Left colon (tissue), 2 donors: ENCODE measurements at regions not wholly inside any gene's neighbourhood (a gene's known extent, or its start where the extent isn't known, plus 50 kb on each side); places are given as distances from the start of the nearest gene placed in this dataset.
"Not testable (repeated sequence)": the region's sequence is repeated elsewhere in the genome, so short reads cannot be mapped to it uniquely, and the experiment has no call there.

Source experiments
- ATAC-seq: fragments of 200-7000 bp; cut with Tn5 transposase; one replicate; pipeline ENCODE4 v1.9.1; 2020; ENCODE audit warnings: mild to moderate bottlenecking, moderate library complexity
- DNase-seq, 2 donors: peaks; one replicate each; pipeline ENCODE4 v3.0.0-alpha.2; 2020
- intact Hi-C, 2 donors: fragments of 100-400 bp; cut with DNase I in 1 of 2; cut with micrococcal nuclease in 1 of 2; formaldehyde crosslinking; loops; one replicate each; pipeline versions ENCODE4 v1.11.2 to v1.14.0; 2022; cut with DNase I, micrococcal nuclease
- donor health status: DM: no; HTN: no; CAD: no.
- donor health status: DM: yes; HTN: yes; CAD: no.

GRCh38 chr7:91503934-91504555 lies 239.8 kb downstream of the FZD1 start:
- DNase-seq (no peak), ATAC-seq (no peak)
- intact Hi-C loops, result no loop called here

GRCh38 chr7:91504919-91505318 lies 240.7 kb downstream of the FZD1 start:
- intact Hi-C loops, result no loop called here
- DNase-seq (no peak), ATAC-seq (no peak)

- ATAC-seq, intact Hi-C loops, DNase-seq: not testable (repeated sequence)
Observed at GRCh38 chr7:91506966-91507365, 242.7 kb downstream of the FZD1 start.

- intact Hi-C loops, ATAC-seq, DNase-seq: not testable (repeated sequence)
Observed at GRCh38 chr7:91511861-91512260, 247.6 kb downstream of the FZD1 start.

- ATAC-seq (no peak), DNase-seq (no peak)
- intact Hi-C loops, result no loop called here
Observed at GRCh38 chr7:91512958-91513357, 248.7 kb downstream of the FZD1 start.

- ATAC-seq, result no peak
- intact Hi-C loops, result no loop called here
- DNase-seq, result no peak
Observed at GRCh38 chr7:91514591-91514990, 250.4 kb downstream of the FZD1 start.

GRCh38 chr7:91515961-91516360 lies 251.7 kb downstream of the FZD1 start:
- no peak for ATAC-seq
- intact Hi-C loops, result no loop called here
- DNase-seq, result no peak

GRCh38 chr7:91517201-91517785 lies 253.1 kb downstream of the FZD1 start:
- DNase-seq (no peak), ATAC-seq (no peak)
- intact Hi-C loops, result no loop called here

- DNase-seq (no peak), ATAC-seq (no peak)
- intact Hi-C loops, result no loop called here
Observed at GRCh38 chr7:91518058-91518457, 253.8 kb downstream of the FZD1 start.

GRCh38 chr7:91519241-91520158 lies 255.3 kb downstream of the FZD1 start:
- ATAC-seq, result no peak
- intact Hi-C loops, result no loop called here

GRCh38 chr7:91520645-91521044 lies 256.4 kb downstream of the FZD1 start:
- ATAC-seq (no peak), DNase-seq (no peak)
- intact Hi-C loops, result no loop called here

More at GRCh38 chr7:91519241-91520158, 255.3 kb downstream of the FZD1 start:
- no peak for DNase-seq

- no peak for DNase-seq
- ATAC-seq, result no peak
- intact Hi-C loops, result no loop called here
Observed at GRCh38 chr7:91526404-91526803, 262.2 kb downstream of the FZD1 start.

- ATAC-seq (no peak), DNase-seq (no peak)
- intact Hi-C loops, result no loop called here
Observed at GRCh38 chr7:91527460-91527859, 263.2 kb downstream of the FZD1 start.

- DNase-seq (no peak), ATAC-seq (no peak)
- intact Hi-C loops, result no loop called here
Observed at GRCh38 chr7:91533996-91534395, 269.8 kb downstream of the FZD1 start.

- intact Hi-C loops, result no loop called here
- DNase-seq (no peak), ATAC-seq (no peak)
Observed at GRCh38 chr7:91537260-91538152, 273.3 kb downstream of the FZD1 start.

GRCh38 chr7:91541641-91542040 lies 277.4 kb downstream of the FZD1 start:
- ATAC-seq (no peak), DNase-seq (no peak)
- intact Hi-C loops, result no loop called here

- DNase-seq (no peak), ATAC-seq (no peak)
- intact Hi-C loops, result no loop called here
Observed at GRCh38 chr7:91543646-91544045, 279.4 kb downstream of the FZD1 start.

GRCh38 chr7:91549878-91550277 lies 285.6 kb downstream of the FZD1 start:
- intact Hi-C loops, result no loop called here
- ATAC-seq (no peak), DNase-seq (no peak)

- ATAC-seq, result no peak
- DNase-seq, result no peak
- intact Hi-C loops, result no loop called here
Observed at GRCh38 chr7:91550931-91551330, 286.7 kb downstream of the FZD1 start.
